ENCODE measurements at regions not wholly inside any gene's neighbourhood (a gene's known extent, or its start where the extent isn't known, plus 50 kb on each side); places are given as distances from the start of the nearest gene placed in this dataset.

- Histone ChIP-seq H3K27ac (ENCODE audit: low read length) (no peak overlapping the region), H3K4me3 (ENCODE audit: low read length) (no peak overlapping the region), H3K4me1 (ENCODE audit: control insufficient read depth, insufficient read depth, low read length) (no peaks in the 10 kb centered on the region), H3K9me3 (ENCODE audit: control insufficient read depth, low read depth, low read length) (no peaks in the 10 kb centered on the region), H3K27me3 (ENCODE audit: control insufficient read depth, insufficient read depth, low read length) (no peaks in the 10 kb centered on the region), H3K36me3 (ENCODE audit: control insufficient read depth, insufficient read depth, low read length) (no peaks in the 10 kb centered on the region)
- no CpG with 5 or more reads among the region's 6 CpGs for WGBS (ENCODE audit: insufficient coverage, low lambda C conversion rate)
- DNase-seq = no peak
These were observed 51.3 kb upstream of the EGFL6 start for GRCh38 chrX:13518126-13518525.

- no peak overlapping the region for H3K4me3 ChIP-seq (ENCODE audit: low read length)
- H3K36me3 ChIP-seq (ENCODE audit: control insufficient read depth, insufficient read depth, low read length) = no peaks in the 10 kb centered on the region
- H3K27ac ChIP-seq (ENCODE audit: low read length) = no peak overlapping the region
- H3K9me3 ChIP-seq (ENCODE audit: control insufficient read depth, low read depth, low read length) = no peaks in the 10 kb centered on the region
- no CpG with 5 or more reads among the region's 3 CpGs for WGBS (ENCODE audit: insufficient coverage, low lambda C conversion rate)
- no peaks in the 10 kb centered on the region for H3K4me1 ChIP-seq (ENCODE audit: control insufficient read depth, insufficient read depth, low read length)
- no peak for DNase-seq
- no peaks in the 10 kb centered on the region for H3K27me3 ChIP-seq (ENCODE audit: control insufficient read depth, insufficient read depth, low read length)
These were observed 54.0 kb upstream of the EGFL6 start for GRCh38 chrX:13515211-13515930.

GRCh38 chrX:13511944-13512330 is 57.5 kb upstream of the EGFL6 start:
- H3K4me1 ChIP-seq (ENCODE audit: control insufficient read depth, insufficient read depth, low read length) = no peaks in the 10 kb centered on the region
- no peaks in the 10 kb centered on the region for H3K36me3 ChIP-seq (ENCODE audit: control insufficient read depth, insufficient read depth, low read length)
- no peaks in the 10 kb centered on the region for H3K27me3 ChIP-seq (ENCODE audit: control insufficient read depth, insufficient read depth, low read length)
- no peak overlapping the region for H3K4me3 ChIP-seq (ENCODE audit: low read length)
- no peak overlapping the region for H3K27ac ChIP-seq (ENCODE audit: low read length)
- no CpG with 5 or more reads among the region's 2 CpGs for WGBS (ENCODE audit: insufficient coverage, low lambda C conversion rate)
- no peak for DNase-seq
- H3K9me3 ChIP-seq (ENCODE audit: control insufficient read depth, low read depth, low read length) = no peaks in the 10 kb centered on the region

GRCh38 chrX:13511241-13511943 is 58.0 kb upstream of the EGFL6 start:
- H3K36me3 ChIP-seq (ENCODE audit: control insufficient read depth, insufficient read depth, low read length) = no peaks in the 10 kb centered on the region
- H3K4me1 ChIP-seq (ENCODE audit: control insufficient read depth, insufficient read depth, low read length) = no peaks in the 10 kb centered on the region
- H3K27ac ChIP-seq (ENCODE audit: low read length) = no peak overlapping the region
- WGBS (ENCODE audit: insufficient coverage, low lambda C conversion rate) = no CpG with 5 or more reads among the region's 1 CpG
- no peak for DNase-seq
- H3K9me3 ChIP-seq (ENCODE audit: control insufficient read depth, low read depth, low read length) = no peaks in the 10 kb centered on the region
- no peak overlapping the region for H3K4me3 ChIP-seq (ENCODE audit: low read length)
- H3K27me3 ChIP-seq (ENCODE audit: control insufficient read depth, insufficient read depth, low read length) = no peaks in the 10 kb centered on the region

- H3K4me3 ChIP-seq (ENCODE audit: low read length) = no peak overlapping the region
- DNase-seq = no peak
- WGBS (ENCODE audit: insufficient coverage, low lambda C conversion rate) = 100% methylated on average over 1 of the region's 2 CpGs
- no peaks in the 10 kb centered on the region for H3K4me1 ChIP-seq (ENCODE audit: control insufficient read depth, insufficient read depth, low read length)
- H3K27ac ChIP-seq (ENCODE audit: low read length) = no peak overlapping the region
- no peaks in the 10 kb centered on the region for H3K9me3 ChIP-seq (ENCODE audit: control insufficient read depth, low read depth, low read length)
- H3K27me3 ChIP-seq (ENCODE audit: control insufficient read depth, insufficient read depth, low read length) = no peaks in the 10 kb centered on the region
- H3K36me3 ChIP-seq (ENCODE audit: control insufficient read depth, insufficient read depth, low read length) = no peaks in the 10 kb centered on the region
These were observed 61.5 kb upstream of the EGFL6 start for GRCh38 chrX:13507893-13508292.

- H3K27ac ChIP-seq (ENCODE audit: low read length) = no peak overlapping the region
- DNase-seq = no peak
- no peak overlapping the region for H3K4me3 ChIP-seq (ENCODE audit: low read length)
- no peaks in the 10 kb centered on the region for H3K36me3 ChIP-seq (ENCODE audit: control insufficient read depth, insufficient read depth, low read length)
- H3K4me1 ChIP-seq (ENCODE audit: control insufficient read depth, insufficient read depth, low read length) = no peaks in the 10 kb centered on the region
- no peaks in the 10 kb centered on the region for H3K27me3 ChIP-seq (ENCODE audit: control insufficient read depth, insufficient read depth, low read length)
- no peaks in the 10 kb centered on the region for H3K9me3 ChIP-seq (ENCODE audit: control insufficient read depth, low read depth, low read length)
- WGBS (ENCODE audit: insufficient coverage, low lambda C conversion rate) = no CpG with 5 or more reads among the region's 5 CpGs
These were observed 62.8 kb upstream of the EGFL6 start for GRCh38 chrX:13506574-13506973.

GRCh38 chrX:13502590-13502989 is 66.8 kb upstream of the EGFL6 start:
- Histone ChIP-seq H3K4me1 (ENCODE audit: control insufficient read depth, insufficient read depth, low read length) (no peaks in the 10 kb centered on the region), H3K9me3 (ENCODE audit: control insufficient read depth, low read depth, low read length) (no peaks in the 10 kb centered on the region), H3K36me3 (ENCODE audit: control insufficient read depth, insufficient read depth, low read length) (no peaks in the 10 kb centered on the region), H3K27ac (ENCODE audit: low read length) (no peak overlapping the region), H3K27me3 (ENCODE audit: control insufficient read depth, insufficient read depth, low read length) (no peaks in the 10 kb centered on the region), H3K4me3 (ENCODE audit: low read length) (no peak overlapping the region)
- no CpG with 5 or more reads among the region's 2 CpGs for WGBS (ENCODE audit: insufficient coverage, low lambda C conversion rate)
- no peak for DNase-seq

- WGBS (ENCODE audit: insufficient coverage, low lambda C conversion rate) = no CpG with 5 or more reads among the region's 2 CpGs
- no peak overlapping the region for H3K4me3 ChIP-seq (ENCODE audit: low read length)
- H3K27ac ChIP-seq (ENCODE audit: low read length) = no peak overlapping the region
- no peaks in the 10 kb centered on the region for H3K9me3 ChIP-seq (ENCODE audit: control insufficient read depth, low read depth, low read length)
- H3K27me3 ChIP-seq (ENCODE audit: control insufficient read depth, insufficient read depth, low read length) = no peaks in the 10 kb centered on the region
- no peaks in the 10 kb centered on the region for H3K4me1 ChIP-seq (ENCODE audit: control insufficient read depth, insufficient read depth, low read length)
- H3K36me3 ChIP-seq (ENCODE audit: control insufficient read depth, insufficient read depth, low read length) = no peaks in the 10 kb centered on the region
- DNase-seq = no peak
These were observed 69.7 kb upstream of the EGFL6 start for GRCh38 chrX:13499736-13500135.

GRCh38 chrX:13498238-13498637 is 71.2 kb upstream of the EGFL6 start:
- no peak for DNase-seq
- no CpG with 5 or more reads among the region's 2 CpGs for WGBS (ENCODE audit: insufficient coverage, low lambda C conversion rate)
- H3K36me3 ChIP-seq (ENCODE audit: control insufficient read depth, insufficient read depth, low read length) = no peaks in the 10 kb centered on the region
- no peaks in the 10 kb centered on the region for H3K4me1 ChIP-seq (ENCODE audit: control insufficient read depth, insufficient read depth, low read length)
- H3K9me3 ChIP-seq (ENCODE audit: control insufficient read depth, low read depth, low read length) = no peaks in the 10 kb centered on the region
- H3K27ac ChIP-seq (ENCODE audit: low read length) = no peak overlapping the region
- no peak overlapping the region for H3K4me3 ChIP-seq (ENCODE audit: low read length)
- H3K27me3 ChIP-seq (ENCODE audit: control insufficient read depth, insufficient read depth, low read length) = no peaks in the 10 kb centered on the region

- WGBS (ENCODE audit: insufficient coverage, low lambda C conversion rate) = no CpG with 5 or more reads among the region's 1 CpG
- Histone ChIP-seq H3K27me3 (ENCODE audit: control insufficient read depth, insufficient read depth, low read length) (no peaks in the 10 kb centered on the region), H3K4me3 (ENCODE audit: low read length) (no peak overlapping the region), H3K4me1 (ENCODE audit: control insufficient read depth, insufficient read depth, low read length) (no peaks in the 10 kb centered on the region), H3K27ac (ENCODE audit: low read length) (no peak overlapping the region), H3K36me3 (ENCODE audit: control insufficient read depth, insufficient read depth, low read length) (no peaks in the 10 kb centered on the region), H3K9me3 (ENCODE audit: control insufficient read depth, low read depth, low read length) (no peaks in the 10 kb centered on the region)
- DNase-seq = no peak
These were observed 74.2 kb upstream of the EGFL6 start for GRCh38 chrX:13495232-13495631.

GRCh38 chrX:13494562-13494961 is 74.8 kb upstream of the EGFL6 start:
- Histone ChIP-seq H3K4me1 (ENCODE audit: control insufficient read depth, insufficient read depth, low read length) (no peaks in the 10 kb centered on the region), H3K36me3 (ENCODE audit: control insufficient read depth, insufficient read depth, low read length) (no peaks in the 10 kb centered on the region), H3K27me3 (ENCODE audit: control insufficient read depth, insufficient read depth, low read length) (no peaks in the 10 kb centered on the region), H3K27ac (ENCODE audit: low read length) (no peak overlapping the region), H3K9me3 (ENCODE audit: control insufficient read depth, low read depth, low read length) (no peaks in the 10 kb centered on the region), H3K4me3 (ENCODE audit: low read length) (no peak overlapping the region)
- no peak for DNase-seq
- WGBS (ENCODE audit: insufficient coverage, low lambda C conversion rate) = no CpG with 5 or more reads among the region's 2 CpGs

Measured in large intestine (tissue), 3 donors.